Stomach (tissue), 4 donors: ENCODE measurements at regions not wholly inside any gene's neighbourhood (a gene's known extent, or its start where the extent isn't known, plus 50 kb on each side); places are given as distances from the start of the nearest gene placed in this dataset.

ENCODE experiments used
- POLR2A ChIP-seq, 4 donors: fragments of 450-650 bp; IDR thresholded peaks; one replicate each; pipeline ENCODE4 v1.6.1; 2016; ENCODE audit warnings: antibody characterized with exemption in 4 of 4, control low read depth in 2 of 4, mild to moderate bottlenecking in 1 of 4, moderate library complexity in 1 of 4
- POLR2AphosphoS5 ChIP-seq, 3 donors: sonication (generic); formaldehyde crosslinking; IDR thresholded peaks; one replicate each; pipeline ENCODE4 v1.6.1; 2016; ENCODE audit warnings: antibody characterized with exemption in 3 of 3
- TF ChIP-seq, protein P1 (sequence below), 7 experiments: fragments of 450-650 bp in 4 of 7; fragments of 200-600 bp in 3 of 7; sonication (generic) in 3 of 7; IDR thresholded peaks; one replicate each; pipeline ENCODE4 v1.5.1; 2016 to 2019; ENCODE audit warnings: antibody characterized with exemption in 7 of 7, control low read depth in 2 of 7, mild to moderate bottlenecking in 1 of 7

DNA sequence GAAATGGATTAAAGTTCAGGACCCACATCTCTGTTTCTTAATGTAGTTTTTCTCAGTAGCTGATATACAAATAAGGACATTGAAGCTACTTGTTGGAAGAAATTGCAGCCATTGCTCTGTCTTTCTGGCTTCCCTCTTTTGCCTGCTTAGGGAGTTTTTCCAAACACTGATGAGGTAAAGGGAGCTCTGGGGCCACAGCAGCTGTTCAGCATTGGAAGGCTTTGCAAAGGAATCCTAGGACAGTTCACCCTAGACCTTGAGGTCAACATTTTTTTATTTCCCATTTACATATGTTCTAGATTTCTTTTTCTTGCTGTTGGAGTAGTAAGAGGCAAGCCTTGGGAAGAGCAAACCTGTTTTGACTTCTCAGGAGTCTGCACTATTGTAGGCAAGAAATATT is 126.9 kb upstream of the PLPPR5 start:
- TF ChIP-seq, protein P1, sequence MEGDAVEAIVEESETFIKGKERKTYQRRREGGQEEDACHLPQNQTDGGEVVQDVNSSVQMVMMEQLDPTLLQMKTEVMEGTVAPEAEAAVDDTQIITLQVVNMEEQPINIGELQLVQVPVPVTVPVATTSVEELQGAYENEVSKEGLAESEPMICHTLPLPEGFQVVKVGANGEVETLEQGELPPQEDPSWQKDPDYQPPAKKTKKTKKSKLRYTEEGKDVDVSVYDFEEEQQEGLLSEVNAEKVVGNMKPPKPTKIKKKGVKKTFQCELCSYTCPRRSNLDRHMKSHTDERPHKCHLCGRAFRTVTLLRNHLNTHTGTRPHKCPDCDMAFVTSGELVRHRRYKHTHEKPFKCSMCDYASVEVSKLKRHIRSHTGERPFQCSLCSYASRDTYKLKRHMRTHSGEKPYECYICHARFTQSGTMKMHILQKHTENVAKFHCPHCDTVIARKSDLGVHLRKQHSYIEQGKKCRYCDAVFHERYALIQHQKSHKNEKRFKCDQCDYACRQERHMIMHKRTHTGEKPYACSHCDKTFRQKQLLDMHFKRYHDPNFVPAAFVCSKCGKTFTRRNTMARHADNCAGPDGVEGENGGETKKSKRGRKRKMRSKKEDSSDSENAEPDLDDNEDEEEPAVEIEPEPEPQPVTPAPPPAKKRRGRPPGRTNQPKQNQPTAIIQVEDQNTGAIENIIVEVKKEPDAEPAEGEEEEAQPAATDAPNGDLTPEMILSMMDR (IDR thresholded peaks at IDR 0.05), result no peak
- TF ChIP-seq POLR2AphosphoS5 (IDR thresholded peaks at IDR 0.05) (no peak), POLR2A (IDR thresholded peaks at IDR 0.05) (no peak)
